ENCODE measurements at regions not wholly inside any gene's neighbourhood (a gene's known extent, or its start where the extent isn't known, plus 50 kb on each side); places are given as distances from the start of the nearest gene placed in this dataset.

DNA sequence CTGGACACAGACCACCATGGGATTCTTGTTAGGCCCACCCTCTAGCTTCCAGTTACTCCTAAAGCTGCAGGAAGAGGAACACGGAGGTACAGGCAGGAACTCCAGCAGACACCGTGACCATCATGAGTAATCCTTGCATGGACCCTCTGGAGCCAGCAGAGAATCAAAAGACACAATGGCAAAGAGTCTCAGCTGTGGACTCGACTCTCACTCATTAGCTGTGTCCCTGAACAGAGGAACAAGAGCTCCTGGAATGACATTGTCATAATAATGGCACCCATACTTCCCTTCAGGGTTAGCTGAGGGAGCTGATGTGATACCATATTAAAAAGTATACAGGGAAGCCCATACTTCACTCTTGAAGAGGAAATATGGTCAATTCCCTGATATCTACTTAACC, 176.3 kb upstream of the ASIC2 start:
- Histone ChIP-seq H3K27ac (peak overlapping the region in 1 of 4 donors; percentile 20), H3K4me3 (no peak overlapping the region), H3K36me3 (no peaks in the 10 kb centered on the region), H3K27me3 (no peaks in the 10 kb centered on the region), H3K4me1 (no peaks in the 10 kb centered on the region), H3K9me3 (no peaks in the 10 kb centered on the region)
- WGBS, 2 donors = 86 to 88% methylated on average over 3 of the region's 3 CpGs
- no peak for DNase-seq
- intact Hi-C loops (cut with DNase I) = no loop called here
- TF ChIP-seq POLR2A (IDR thresholded peaks at IDR 0.05) (no peak), POLR2AphosphoS5 (IDR thresholded peaks at IDR 0.05) (no peak), EP300 (IDR thresholded peaks at IDR 0.05) (no peak)
- TF ChIP-seq, protein P1, sequence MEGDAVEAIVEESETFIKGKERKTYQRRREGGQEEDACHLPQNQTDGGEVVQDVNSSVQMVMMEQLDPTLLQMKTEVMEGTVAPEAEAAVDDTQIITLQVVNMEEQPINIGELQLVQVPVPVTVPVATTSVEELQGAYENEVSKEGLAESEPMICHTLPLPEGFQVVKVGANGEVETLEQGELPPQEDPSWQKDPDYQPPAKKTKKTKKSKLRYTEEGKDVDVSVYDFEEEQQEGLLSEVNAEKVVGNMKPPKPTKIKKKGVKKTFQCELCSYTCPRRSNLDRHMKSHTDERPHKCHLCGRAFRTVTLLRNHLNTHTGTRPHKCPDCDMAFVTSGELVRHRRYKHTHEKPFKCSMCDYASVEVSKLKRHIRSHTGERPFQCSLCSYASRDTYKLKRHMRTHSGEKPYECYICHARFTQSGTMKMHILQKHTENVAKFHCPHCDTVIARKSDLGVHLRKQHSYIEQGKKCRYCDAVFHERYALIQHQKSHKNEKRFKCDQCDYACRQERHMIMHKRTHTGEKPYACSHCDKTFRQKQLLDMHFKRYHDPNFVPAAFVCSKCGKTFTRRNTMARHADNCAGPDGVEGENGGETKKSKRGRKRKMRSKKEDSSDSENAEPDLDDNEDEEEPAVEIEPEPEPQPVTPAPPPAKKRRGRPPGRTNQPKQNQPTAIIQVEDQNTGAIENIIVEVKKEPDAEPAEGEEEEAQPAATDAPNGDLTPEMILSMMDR (IDR thresholded peaks at IDR 0.05) = no peak

- Histone ChIP-seq H3K9me3 (no peaks in the 10 kb centered on the region), H3K4me1 (no peaks in the 10 kb centered on the region), H3K27ac (peak overlapping the region in 1 of 4 donors; percentile 20), H3K27me3 (no peaks in the 10 kb centered on the region), H3K4me3 (no peak overlapping the region), H3K36me3 (no peaks in the 10 kb centered on the region)
- TF ChIP-seq POLR2A (IDR thresholded peaks at IDR 0.05) (no peak), POLR2AphosphoS5 (IDR thresholded peaks at IDR 0.05) (peak in 2 of 4 donors; percentile 23)
- 50 to 62% methylated on average over 2 of the region's 2 CpGs for WGBS, 2 donors
- DNase-seq = no peak
- intact Hi-C loops (cut with DNase I) = no loop called here
Observed at GRCh38 chr17:33469911-33470310, 176.8 kb upstream of the ASIC2 start.

DNA sequence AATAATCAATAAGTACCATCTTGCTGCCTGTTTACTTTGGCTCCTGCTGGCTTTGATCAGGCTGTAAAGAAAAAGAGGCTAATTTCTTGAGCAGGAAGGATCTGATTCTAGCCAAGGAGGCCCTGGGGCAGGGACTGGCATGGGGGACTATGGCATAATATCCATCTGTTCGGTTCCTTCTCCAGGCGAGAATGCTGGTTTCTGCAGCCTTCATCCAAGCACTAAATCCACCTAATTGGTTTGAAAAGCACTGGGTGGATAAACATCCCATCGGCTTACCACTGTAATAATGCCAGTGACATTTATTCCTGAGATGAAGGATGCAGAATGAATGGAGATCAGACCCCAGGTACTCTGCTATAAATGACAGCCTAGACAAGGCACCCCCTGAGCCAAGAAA, 180.0 kb upstream of the ASIC2 start:
- TF ChIP-seq POLR2A (IDR thresholded peaks at IDR 0.05) (no peak), EP300 (IDR thresholded peaks at IDR 0.05) (no peak), POLR2AphosphoS5 (IDR thresholded peaks at IDR 0.05) (no peak)
- TF ChIP-seq, protein P1 (IDR thresholded peaks at IDR 0.05) = no peak
- Histone ChIP-seq H3K4me1 (no peaks in the 10 kb centered on the region), H3K27ac (no peak overlapping the region), H3K4me3 (no peak overlapping the region), H3K9me3 (no peaks in the 10 kb centered on the region), H3K27me3 (no peaks in the 10 kb centered on the region), H3K36me3 (no peaks in the 10 kb centered on the region)
- WGBS, 2 donors = 80 to 84% methylated on average over 3 of the region's 3 CpGs
- intact Hi-C loops (cut with DNase I) = no loop called here
- DNase-seq = no peak

DNA sequence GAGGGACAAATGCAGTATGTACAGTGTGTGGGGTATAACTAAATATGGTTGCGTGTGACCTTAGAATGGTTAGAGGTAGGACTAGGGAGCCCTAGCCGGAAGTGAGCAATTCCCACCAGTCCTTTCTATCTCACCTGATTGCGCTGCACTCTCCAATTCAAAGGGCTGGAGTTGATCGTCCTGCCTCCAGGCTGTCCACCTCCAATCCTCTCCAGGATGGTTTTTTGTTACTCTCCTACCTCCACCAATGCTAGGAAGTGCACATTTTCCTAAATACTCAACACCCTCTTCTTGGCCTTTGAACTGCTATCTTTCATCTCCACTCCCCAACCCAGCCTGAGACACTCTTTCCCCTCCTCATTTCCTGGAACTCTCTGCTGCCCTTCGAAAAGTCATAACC, 181.7 kb upstream of the ASIC2 start:
- Histone ChIP-seq H3K27ac (no peak overlapping the region), H3K4me1 (no peaks in the 10 kb centered on the region), H3K9me3 (no peaks in the 10 kb centered on the region), H3K27me3 (no peaks in the 10 kb centered on the region), H3K4me3 (no peak overlapping the region), H3K36me3 (no peaks in the 10 kb centered on the region)
- 80% methylated on average over 5 of the region's 5 CpGs for WGBS, 2 donors
- no peak for DNase-seq
- TF ChIP-seq, protein P1 (IDR thresholded peaks at IDR 0.05) = no peak
- no peak for TF ChIP-seq EP300 (IDR thresholded peaks at IDR 0.05)
- no peak for TF ChIP-seq POLR2AphosphoS5 (IDR thresholded peaks at IDR 0.05)
- TF ChIP-seq POLR2A (IDR thresholded peaks at IDR 0.05) = no peak
- intact Hi-C loops (cut with DNase I) = no loop called here

DNA sequence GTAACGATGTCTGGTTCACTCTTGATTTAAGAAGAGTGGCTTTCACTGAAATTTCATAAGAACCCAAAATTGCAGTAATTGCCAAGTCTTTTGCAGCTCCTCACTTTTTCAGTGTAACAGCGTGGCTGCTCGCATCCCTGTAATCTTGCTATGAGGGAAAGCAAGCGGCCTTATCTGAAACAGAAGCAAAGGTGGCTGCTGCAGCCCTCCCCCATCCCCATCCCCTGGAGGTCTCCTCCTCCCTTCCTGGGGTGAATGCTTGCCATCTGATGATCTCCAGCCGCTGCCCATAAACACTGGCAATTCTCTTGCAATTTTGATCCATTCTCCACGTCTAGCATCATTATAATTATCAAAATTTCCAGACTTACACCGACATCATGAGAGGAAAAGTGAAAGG, 182.5 kb upstream of the ASIC2 start:
- Histone ChIP-seq H3K27ac (no peak overlapping the region), H3K9me3 (no peaks in the 10 kb centered on the region), H3K36me3 (no peaks in the 10 kb centered on the region), H3K4me3 (no peak overlapping the region), H3K4me1 (no peaks in the 10 kb centered on the region), H3K27me3 (peaks cover 0 to under 1% (median 0%) of the 10 kb centered on the region in 3 donors)
- 57 to 61% methylated on average over 7 of the region's 7 CpGs for WGBS, 2 donors
- no peak for DNase-seq
- intact Hi-C loops (cut with DNase I) = no loop called here
- TF ChIP-seq POLR2A (IDR thresholded peaks at IDR 0.05) (no peak), EP300 (IDR thresholded peaks at IDR 0.05) (no peak), POLR2AphosphoS5 (IDR thresholded peaks at IDR 0.05) (no peak)
- TF ChIP-seq, protein P1 (IDR thresholded peaks at IDR 0.05) = no peak
